BJ (cell line): ENCODE measurements at regions not wholly inside any gene's neighbourhood (a gene's known extent, or its start where the extent isn't known, plus 50 kb on each side); places are given as distances from the start of the nearest gene placed in this dataset.
"Not testable (repeated sequence)": the region's sequence is repeated elsewhere in the genome, so short reads cannot be mapped to it uniquely, and the experiment has no call there.

Experiments
- CTCF ChIA-PET: fragments of 350-600 bp; formaldehyde crosslinking; extraction: SDS; loops from one replicate; lab custom pipeline; 2021; ENCODE audit warnings: antibody characterized with exemption, inconsistent platforms; lab: Yijun Ruan, JAX
- POLR2A ChIA-PET: fragments of 300-600 bp; sonication (Branson Sonifier 250); formaldehyde crosslinking; extraction: SDS; loops from one replicate; lab custom pipeline; 2021; ENCODE audit warnings: antibody characterized with exemption; lab: Charles Lee
- DNase-seq: peaks from one replicate; pipeline ENCODE4 v3.0.0-alpha.2; 2011; ENCODE audit warnings: low read depth
- H3K27me3 ChIP-seq: 2 replicates; pipeline ENCODE4 v1.6.0; 2011; ENCODE audit warnings: low read length; ENCODE audit not compliant: control insufficient read depth, insufficient read depth
- H3K36me3 ChIP-seq: 2 replicates; pipeline ENCODE4 v1.5.1; 2011; ENCODE audit warnings: low read length; ENCODE audit not compliant: control insufficient read depth, insufficient read depth
- H3K4me3 ChIP-seq: 2 replicates; pipeline ENCODE4 v1.5.1; 2011; ENCODE audit warnings: low read depth, mild to moderate bottlenecking, control low read depth, low read length
- CTCF ChIP-seq: IDR thresholded peaks from 2 replicates; pipeline ENCODE4 v1.5.1; 2011; ENCODE audit warnings: low read depth, mild to moderate bottlenecking, control low read depth, inconsistent platforms, low read length, moderate library complexity; ENCODE audit not compliant: insufficient read depth

GRCh38 chr14:26655128-26655527 lies 57.3 kb upstream of the NOVA1 start:
- POLR2A ChIA-PET, result no interaction called here
- H3K4me3 ChIP-seq, result no peak overlapping the region
- no peaks in the 10 kb centered on the region for H3K27me3 ChIP-seq
- no peak for TF ChIP-seq CTCF
- no peaks in the 10 kb centered on the region for H3K36me3 ChIP-seq
- no peak for DNase-seq
- CTCF ChIA-PET, result no interaction called here

GRCh38 chr14:26663506-26663905 lies 65.7 kb upstream of the NOVA1 start:
- Histone ChIP-seq H3K27me3 (no peaks in the 10 kb centered on the region), H3K36me3 (no peaks in the 10 kb centered on the region), H3K4me3 (no peak overlapping the region)
- no peak for DNase-seq
- CTCF ChIA-PET, result no interaction called here
- POLR2A ChIA-PET, result no interaction called here
- TF ChIP-seq CTCF, result no peak

GRCh38 chr14:26678732-26679420 lies 81.0 kb upstream of the NOVA1 start:
- H3K27me3 ChIP-seq, H3K4me3 ChIP-seq, H3K36me3 ChIP-seq, DNase-seq, CTCF ChIA-PET, POLR2A ChIA-PET: not testable (repeated sequence)

- no peaks in the 10 kb centered on the region for H3K27me3 ChIP-seq
- ChIA-PET CTCF (no interaction called here), POLR2A (no interaction called here)
- TF ChIP-seq CTCF, result no peak
- H3K36me3 ChIP-seq, result no peaks in the 10 kb centered on the region
- DNase-seq, result no peak
- H3K4me3 ChIP-seq, result no peak overlapping the region
Measured at GRCh38 chr14:26685401-26685800, 87.6 kb upstream of the NOVA1 start.

- CTCF ChIA-PET, result no interaction called here
- no peak for DNase-seq
- TF ChIP-seq CTCF, result no peak
- Histone ChIP-seq H3K4me3 (no peak overlapping the region), H3K27me3 (no peaks in the 10 kb centered on the region), H3K36me3 (no peaks in the 10 kb centered on the region)
- POLR2A ChIA-PET, result no interaction called here
Measured at GRCh38 chr14:26687301-26687837, 89.5 kb upstream of the NOVA1 start.

- no peaks in the 10 kb centered on the region for H3K27me3 ChIP-seq
- H3K36me3 ChIP-seq, result no peaks in the 10 kb centered on the region
- ChIA-PET POLR2A (no interaction called here), CTCF (no interaction called here)
- no peak for DNase-seq
- TF ChIP-seq CTCF, result no peak
- no peak overlapping the region for H3K4me3 ChIP-seq
Measured at GRCh38 chr14:26694521-26694920, 96.7 kb upstream of the NOVA1 start.
